ENCODE measurements at regions not wholly inside any gene's neighbourhood (a gene's known extent, or its start where the extent isn't known, plus 50 kb on each side); places are given as distances from the start of the nearest gene placed in this dataset.

DNA sequence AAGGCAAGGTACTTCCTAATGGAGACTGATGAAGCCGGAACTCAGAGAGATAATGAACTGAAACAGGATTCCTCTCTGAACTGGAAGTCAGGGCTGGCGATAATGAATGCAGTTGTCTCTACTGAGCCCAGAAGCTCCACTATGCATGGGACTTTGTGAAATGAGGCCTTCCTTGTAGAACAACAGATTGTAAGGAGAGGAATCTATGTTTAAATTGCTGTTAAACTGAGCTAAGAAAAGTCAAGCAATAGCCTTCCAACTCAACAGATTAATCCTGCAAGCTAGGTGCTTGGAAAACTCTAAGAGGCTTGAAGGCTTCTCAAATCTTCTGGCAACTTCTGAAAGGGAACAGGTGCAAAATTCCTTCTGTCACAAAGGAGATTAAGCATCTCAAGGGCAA is 119.5 kb upstream of the ARHGAP5 start:
- no peaks in the 10 kb centered on the region for H3K4me1 ChIP-seq (ENCODE audit: control insufficient read depth in 1 of 2, insufficient read depth in 2 of 2, low read depth in 1 of 2, low read length in 1 of 2)
- H3K9me3 ChIP-seq, result no peaks in the 10 kb centered on the region
- no peak overlapping the region for H2AFZ ChIP-seq (ENCODE audit: low read depth)
- H3K36me3 ChIP-seq (replicated peaks in 1 of 2; ENCODE audit: control insufficient read depth in 1 of 2, insufficient read depth in 2 of 2, low read length in 1 of 2), result no peaks in the 10 kb centered on the region
- no peak overlapping the region for H3K4me2 ChIP-seq
- no peaks in the 10 kb centered on the region for H4K20me1 ChIP-seq (ENCODE audit: insufficient read depth)
- DNase-seq, result no peak
- ChIA-PET CTCF (interaction anchor here (1.1 kb wide), 1 partner anchor 295 kb away, joined by 3 read pairs; no protein-coding TSS in a partner anchor), POLR2A (interaction anchor here (0.8 kb wide), 1 partner anchor 265 kb away, joined by 3 read pairs; no protein-coding TSS in a partner anchor)
- 96% methylated on average over 2 of the region's 2 CpGs for WGBS (ENCODE audit: low lambda C conversion rate)
- no peak overlapping the region for H3K4me3 ChIP-seq (ENCODE audit: low read depth in 2 of 2, low read length in 1 of 2)
- H3K27me3 ChIP-seq (ENCODE audit: insufficient read depth), result no peaks in the 10 kb centered on the region
- no peaks in the 10 kb centered on the region for H3K79me2 ChIP-seq (ENCODE audit: insufficient read depth)
- TF ChIP-seq, protein P1, sequence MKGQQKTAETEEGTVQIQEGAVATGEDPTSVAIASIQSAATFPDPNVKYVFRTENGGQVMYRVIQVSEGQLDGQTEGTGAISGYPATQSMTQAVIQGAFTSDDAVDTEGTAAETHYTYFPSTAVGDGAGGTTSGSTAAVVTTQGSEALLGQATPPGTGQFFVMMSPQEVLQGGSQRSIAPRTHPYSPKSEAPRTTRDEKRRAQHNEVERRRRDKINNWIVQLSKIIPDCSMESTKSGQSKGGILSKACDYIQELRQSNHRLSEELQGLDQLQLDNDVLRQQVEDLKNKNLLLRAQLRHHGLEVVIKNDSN (IDR thresholded peaks at IDR 0.05; ENCODE audit: borderline replicate concordance, low read depth), result no peak
- TF ChIP-seq MXI1 (IDR thresholded peaks at IDR 0.05; ENCODE audit: low read depth, low read length), result no peak
- no peak for TF ChIP-seq TEAD4 (IDR thresholded peaks at IDR 0.05; ENCODE audit: borderline replicate concordance, insufficient read depth)
- no peak for TF ChIP-seq GABPA (IDR thresholded peaks at IDR 0.05; ENCODE audit: low read depth)
- TF ChIP-seq, protein P2, sequence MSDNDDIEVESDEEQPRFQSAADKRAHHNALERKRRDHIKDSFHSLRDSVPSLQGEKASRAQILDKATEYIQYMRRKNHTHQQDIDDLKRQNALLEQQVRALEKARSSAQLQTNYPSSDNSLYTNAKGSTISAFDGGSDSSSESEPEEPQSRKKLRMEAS (IDR thresholded peaks at IDR 0.05; ENCODE audit: low read depth), result no peak
- no peak for TF ChIP-seq TCF12 (IDR thresholded peaks at IDR 0.05)
- no peak for TF ChIP-seq RAD21 (IDR thresholded peaks at IDR 0.05; ENCODE audit: low read length)
- no peak for TF ChIP-seq FOXM1 (IDR thresholded peaks at IDR 0.05; ENCODE audit: low read depth)
- TF ChIP-seq EP300 (IDR thresholded peaks at IDR 0.05; ENCODE audit: borderline replicate concordance in 1 of 2, low read depth in 1 of 2, low read length in 1 of 2), result no peak
- TF ChIP-seq, protein P3, sequence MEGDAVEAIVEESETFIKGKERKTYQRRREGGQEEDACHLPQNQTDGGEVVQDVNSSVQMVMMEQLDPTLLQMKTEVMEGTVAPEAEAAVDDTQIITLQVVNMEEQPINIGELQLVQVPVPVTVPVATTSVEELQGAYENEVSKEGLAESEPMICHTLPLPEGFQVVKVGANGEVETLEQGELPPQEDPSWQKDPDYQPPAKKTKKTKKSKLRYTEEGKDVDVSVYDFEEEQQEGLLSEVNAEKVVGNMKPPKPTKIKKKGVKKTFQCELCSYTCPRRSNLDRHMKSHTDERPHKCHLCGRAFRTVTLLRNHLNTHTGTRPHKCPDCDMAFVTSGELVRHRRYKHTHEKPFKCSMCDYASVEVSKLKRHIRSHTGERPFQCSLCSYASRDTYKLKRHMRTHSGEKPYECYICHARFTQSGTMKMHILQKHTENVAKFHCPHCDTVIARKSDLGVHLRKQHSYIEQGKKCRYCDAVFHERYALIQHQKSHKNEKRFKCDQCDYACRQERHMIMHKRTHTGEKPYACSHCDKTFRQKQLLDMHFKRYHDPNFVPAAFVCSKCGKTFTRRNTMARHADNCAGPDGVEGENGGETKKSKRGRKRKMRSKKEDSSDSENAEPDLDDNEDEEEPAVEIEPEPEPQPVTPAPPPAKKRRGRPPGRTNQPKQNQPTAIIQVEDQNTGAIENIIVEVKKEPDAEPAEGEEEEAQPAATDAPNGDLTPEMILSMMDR (IDR thresholded peaks at IDR 0.05), result no peak
- TF ChIP-seq, protein P4, sequence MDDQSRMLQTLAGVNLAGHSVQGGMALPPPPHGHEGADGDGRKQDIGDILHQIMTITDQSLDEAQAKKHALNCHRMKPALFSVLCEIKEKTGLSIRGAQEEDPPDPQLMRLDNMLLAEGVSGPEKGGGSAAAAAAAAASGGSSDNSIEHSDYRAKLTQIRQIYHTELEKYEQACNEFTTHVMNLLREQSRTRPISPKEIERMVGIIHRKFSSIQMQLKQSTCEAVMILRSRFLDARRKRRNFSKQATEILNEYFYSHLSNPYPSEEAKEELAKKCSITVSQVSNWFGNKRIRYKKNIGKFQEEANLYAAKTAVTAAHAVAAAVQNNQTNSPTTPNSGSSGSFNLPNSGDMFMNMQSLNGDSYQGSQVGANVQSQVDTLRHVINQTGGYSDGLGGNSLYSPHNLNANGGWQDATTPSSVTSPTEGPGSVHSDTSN (IDR thresholded peaks at IDR 0.05), result no peak
- TF ChIP-seq TAF1 (IDR thresholded peaks at IDR 0.05; ENCODE audit: borderline replicate concordance, low read depth, low read length), result no peak
- no peak for TF ChIP-seq RCOR1 (IDR thresholded peaks at IDR 0.05; ENCODE audit: low read length)
- no peak for TF ChIP-seq FOXJ3 (CRISPR knock-in tag; IDR thresholded peaks at IDR 0.05)
- no peak for TF ChIP-seq SMC3 (IDR thresholded peaks at IDR 0.05; ENCODE audit: low read depth, low read length)
- TF ChIP-seq GATA2 (CRISPR knock-in tag; IDR thresholded peaks at IDR 0.05), result no peak
- TF ChIP-seq FOSL2 (IDR thresholded peaks at IDR 0.05; ENCODE audit: borderline replicate concordance, low read depth), result no peak
- TF ChIP-seq CHD2 (IDR thresholded peaks at IDR 0.05; ENCODE audit: low read length, partially characterized antibody), result no peak
- TF ChIP-seq, protein P5, sequence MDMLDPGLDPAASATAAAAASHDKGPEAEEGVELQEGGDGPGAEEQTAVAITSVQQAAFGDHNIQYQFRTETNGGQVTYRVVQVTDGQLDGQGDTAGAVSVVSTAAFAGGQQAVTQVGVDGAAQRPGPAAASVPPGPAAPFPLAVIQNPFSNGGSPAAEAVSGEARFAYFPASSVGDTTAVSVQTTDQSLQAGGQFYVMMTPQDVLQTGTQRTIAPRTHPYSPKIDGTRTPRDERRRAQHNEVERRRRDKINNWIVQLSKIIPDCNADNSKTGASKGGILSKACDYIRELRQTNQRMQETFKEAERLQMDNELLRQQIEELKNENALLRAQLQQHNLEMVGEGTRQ (IDR thresholded peaks at IDR 0.05; ENCODE audit: borderline replicate concordance, low read depth, low read length), result no peak
- no peak for TF ChIP-seq POLR2AphosphoS5 (IDR thresholded peaks at IDR 0.05; ENCODE audit: low read depth, low read length)
- H3K27ac ChIP-seq (ENCODE audit: low read depth in 2 of 2, low read length in 1 of 2), result no peak overlapping the region
- H3K9me2 ChIP-seq, result no peaks in the 10 kb centered on the region
- no peaks in the 10 kb centered on the region for H3F3A ChIP-seq (replicated peaks; ENCODE audit: insufficient read depth)
- no peak overlapping the region for H3K9ac ChIP-seq
